GM19372 (cell line): ENCODE measurements at regions not wholly inside any gene's neighbourhood (a gene's known extent, or its start where the extent isn't known, plus 50 kb on each side); places are given as distances from the start of the nearest gene placed in this dataset.

Experiments used
- ATAC-seq: cut with Tn5 transposase; IDR thresholded peaks from one replicate; pipeline ENCODE4 v1.9.1; 2021; ENCODE audit warnings: mild to moderate bottlenecking, low read depth, moderate library complexity; ENCODE audit not compliant: unreplicated experiment

DNA sequence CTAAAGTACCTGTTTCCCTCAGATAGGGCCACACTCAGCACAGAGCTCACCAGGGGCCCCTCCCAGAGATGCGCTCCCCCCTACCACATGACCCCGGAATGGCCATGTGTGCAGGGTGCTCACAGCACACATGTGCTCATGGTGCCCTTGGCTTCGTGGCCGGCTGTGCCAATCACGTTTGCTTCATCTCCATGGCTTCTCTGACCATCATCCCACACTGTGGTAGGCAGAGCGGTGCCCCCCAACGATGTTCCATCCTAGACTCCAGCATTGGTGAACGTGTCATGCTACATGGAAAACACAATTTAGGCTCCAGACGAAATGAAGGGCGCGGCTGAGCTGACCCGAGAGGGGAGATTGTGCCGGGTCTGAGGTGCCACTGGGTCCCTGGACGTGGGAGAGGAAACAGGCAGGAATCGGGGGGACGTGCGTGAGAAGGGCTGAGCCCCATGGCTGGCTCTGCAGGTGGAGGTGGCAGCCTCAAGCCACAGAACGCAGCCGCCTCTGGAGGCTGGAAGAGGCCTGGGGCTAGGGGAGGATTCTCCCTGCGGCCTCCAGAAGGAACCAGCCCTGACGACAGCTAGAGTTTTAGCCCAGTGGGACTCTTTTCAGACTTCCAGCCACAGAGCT, 126.5 kb downstream of the DLL1 start:
- ATAC-seq, result no peak

DNA sequence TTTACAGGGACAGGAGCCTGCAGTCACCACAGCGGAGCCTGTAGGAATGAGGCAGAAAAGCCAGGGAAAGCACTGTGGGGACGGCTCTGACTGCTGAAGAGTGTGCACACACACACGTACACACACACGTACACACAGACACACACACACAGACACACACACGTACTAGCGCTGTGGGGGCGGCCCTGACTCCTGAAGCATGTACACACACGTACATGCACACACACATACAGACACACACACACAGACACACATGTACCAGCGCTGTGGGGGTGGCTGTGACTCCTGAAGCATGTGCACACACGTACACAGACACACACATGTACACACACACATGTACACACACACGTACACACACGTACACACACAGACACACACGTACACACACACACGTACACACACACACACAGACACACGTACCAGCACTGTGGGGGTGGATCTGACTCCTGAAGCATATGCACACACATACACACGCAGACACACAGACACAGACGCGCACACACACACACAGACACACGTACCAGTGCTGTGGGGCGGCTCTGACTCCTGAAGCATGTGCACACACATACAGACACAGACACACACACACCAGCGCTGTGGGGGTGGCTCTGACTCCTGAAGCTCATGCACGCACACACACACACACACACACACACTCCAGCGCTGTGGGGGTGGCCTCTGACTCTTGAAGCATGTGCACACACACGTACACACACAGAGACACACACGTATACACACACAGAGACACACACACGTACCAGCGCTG, 127.3 kb downstream of the DLL1 start:
- no peak for ATAC-seq

DNA sequence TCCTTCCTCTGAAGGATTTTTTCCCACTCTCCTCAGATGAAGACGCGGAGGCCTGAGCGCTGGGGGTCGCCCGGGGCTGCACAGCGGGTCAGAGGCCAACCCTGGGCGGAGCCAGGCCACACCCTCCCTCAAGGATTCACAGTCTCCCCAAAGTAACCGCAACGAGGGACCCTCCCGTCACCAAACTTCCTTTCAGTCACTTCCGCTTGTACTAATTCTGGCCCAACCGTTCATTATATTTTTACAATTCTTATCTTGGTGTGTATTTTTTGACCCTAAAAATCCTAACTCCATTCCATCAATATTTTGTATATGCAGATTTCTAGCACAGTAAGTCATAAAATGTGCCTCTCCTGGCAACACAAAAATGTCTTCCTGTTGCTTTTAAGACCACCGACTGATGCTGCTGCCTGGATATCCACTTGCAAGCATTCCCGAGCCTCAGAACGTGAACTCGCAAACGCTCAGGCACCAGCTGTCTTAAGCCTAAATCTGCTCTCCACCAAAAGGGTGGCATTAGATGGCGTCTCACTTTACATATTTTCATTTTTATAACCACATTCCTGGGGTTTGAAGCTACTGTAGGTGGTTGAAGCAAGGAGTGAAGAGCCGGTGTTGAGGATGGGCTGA, 128.0 kb downstream of the DLL1 start:
- no peak for ATAC-seq

DNA sequence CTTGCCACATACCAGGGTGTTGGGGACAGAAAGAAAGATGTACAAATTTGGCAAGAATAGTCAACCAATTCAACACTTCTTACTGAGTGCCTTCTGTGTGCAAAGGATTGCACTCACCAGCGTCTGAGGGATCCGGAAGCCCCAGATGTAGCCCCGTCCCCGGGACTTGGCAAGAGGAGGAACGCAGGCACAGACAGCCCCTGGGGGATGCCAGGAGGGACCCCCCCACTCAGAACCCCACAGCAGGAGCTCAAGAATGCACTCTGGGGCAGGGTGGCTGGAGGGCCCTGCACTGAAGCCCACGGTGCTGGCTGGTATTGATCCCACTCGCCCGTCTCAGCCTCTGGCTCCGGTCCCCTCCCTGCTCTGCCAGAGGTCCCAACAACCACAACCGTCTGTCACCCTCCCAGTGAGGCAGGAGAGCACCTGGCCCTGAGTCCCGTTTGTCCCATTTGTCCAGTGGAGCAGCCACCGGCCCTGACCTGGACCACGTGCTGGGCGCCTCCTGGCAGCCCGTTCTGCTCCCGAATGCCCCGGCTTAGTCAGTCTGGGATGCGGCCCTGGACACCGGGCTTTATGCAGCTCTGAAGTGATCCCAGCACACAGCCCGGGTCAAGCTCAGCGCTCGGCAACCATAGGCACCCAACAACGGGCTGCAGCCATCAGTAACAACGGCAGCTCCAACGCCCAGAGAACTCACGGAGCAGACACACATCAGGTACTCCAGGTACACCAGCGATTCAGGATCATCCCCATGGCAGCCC, 128.7 kb downstream of the DLL1 start:
- ATAC-seq, result no peak

DNA sequence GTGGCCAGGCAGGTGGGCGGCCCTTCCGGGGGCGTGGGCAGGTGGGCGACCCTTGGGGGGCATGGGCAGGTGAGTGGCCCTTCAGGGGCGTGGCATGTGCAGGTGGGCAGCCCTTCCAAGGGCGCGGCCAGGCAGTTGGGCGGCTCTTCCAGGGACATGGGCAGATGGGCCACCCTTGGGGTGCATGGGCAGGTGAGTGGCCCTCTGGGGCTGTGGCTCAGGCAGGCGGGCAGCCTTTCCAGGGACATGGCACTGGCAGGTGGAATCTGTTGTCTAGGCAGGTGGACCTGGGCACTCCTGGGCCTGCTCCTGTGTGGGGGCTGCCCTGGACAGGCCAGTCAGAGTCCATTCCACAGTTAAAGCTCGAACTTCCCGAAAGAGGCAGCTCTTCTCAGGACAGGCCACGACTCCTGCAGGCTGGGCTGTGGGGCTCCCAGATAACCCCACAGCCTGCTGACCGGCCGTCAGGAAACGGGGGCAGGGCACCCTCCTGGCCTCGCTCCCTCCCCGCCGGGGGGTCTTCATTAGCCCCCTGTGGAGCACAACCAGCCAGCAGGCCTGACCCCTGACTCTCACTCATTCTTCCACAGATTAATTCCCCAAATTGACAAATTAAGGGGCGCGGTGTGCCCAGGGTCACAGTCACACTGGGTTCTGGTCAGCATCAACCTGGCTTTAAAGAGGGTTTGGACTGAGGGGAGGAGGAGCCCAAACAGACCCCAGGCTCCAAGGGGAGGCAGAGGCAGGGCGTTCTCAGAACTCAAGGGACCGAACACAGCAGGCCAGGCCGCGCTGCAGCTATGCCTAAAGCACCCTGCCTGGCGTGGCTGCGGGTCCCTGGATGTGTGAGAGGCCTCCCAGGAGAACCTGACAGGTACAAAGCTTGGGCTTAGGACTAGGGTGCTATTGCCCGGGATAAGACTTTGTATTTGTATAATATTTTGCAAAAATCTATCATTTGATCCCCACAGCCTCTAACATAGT, 130.0 kb downstream of the DLL1 start:
- no peak for ATAC-seq

DNA sequence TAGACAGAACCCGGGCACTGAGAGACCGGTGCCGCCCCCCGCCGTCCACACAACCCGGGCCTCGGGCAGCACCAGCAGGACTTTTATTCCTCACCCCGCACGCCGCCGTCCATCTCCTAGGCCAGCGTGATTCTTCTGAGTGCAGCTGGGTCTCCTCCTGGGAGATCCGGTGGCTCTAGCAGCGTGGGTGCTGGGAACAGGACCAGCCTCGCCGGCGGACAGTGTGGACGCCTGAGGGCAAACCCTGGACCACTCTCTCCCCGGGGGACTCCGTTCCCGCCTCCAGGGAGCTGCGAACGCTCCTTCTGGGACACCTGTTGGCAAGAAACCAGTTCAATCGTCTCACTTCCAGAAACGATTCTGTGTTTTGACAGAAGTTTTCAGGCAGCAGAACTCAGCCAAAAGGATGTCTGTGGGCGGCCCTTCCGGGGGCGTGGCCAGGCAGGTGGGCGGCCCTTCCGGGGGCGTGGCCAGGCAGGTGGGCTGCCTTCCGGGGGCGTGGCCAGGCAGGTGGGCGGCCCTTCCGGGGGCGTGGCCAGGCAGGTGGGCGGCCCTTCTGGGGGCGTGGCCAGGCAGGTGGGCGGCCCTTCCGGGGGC, 130.7 kb downstream of the DLL1 start:
- ATAC-seq, result no peak

DNA sequence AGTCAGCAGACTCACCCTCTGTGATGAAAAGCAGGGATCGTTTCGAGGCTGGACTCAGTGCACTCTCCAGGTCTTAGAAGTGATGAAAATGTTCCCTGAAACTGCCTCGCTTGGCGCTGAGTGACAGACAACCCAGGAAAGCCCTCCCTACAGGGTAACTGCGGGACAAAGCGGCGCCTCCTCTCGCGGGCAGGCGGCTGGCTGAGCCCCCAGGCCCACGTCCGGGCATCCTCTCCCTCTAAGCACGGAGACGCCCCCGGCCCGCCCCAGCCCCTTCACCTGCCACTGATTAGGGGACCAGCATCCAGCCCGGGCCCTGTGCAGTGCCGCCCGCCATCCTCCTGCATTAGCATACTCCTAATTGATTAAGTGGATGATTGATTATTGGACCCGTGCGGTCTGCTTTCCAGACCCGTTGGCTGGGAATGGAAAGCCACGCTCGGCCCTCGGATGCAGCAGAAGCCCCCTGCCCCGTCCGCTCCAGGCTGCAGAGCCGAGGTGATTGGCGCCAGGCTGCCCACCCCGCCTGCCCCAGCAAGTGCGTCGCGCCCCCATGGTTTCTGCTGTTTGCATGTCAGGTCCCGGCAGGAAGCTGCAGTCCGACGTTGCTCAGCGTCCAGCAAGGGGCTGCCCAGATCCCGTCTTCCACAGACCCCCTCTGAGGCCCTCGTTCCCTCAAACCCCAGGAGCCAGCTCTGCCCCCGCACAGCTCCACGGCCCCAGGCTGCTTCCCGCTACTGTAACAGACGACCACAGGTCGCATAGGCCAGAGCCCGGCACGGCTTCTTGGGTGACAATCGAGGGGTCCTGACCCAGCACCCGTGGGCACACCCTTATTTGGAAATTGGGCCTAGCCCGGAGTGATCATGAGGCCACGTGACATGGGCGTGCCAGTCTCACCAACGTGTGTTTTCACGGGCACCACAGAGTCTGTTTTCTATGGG, 131.6 kb downstream of the DLL1 start:
- ATAC-seq, result no peak

DNA sequence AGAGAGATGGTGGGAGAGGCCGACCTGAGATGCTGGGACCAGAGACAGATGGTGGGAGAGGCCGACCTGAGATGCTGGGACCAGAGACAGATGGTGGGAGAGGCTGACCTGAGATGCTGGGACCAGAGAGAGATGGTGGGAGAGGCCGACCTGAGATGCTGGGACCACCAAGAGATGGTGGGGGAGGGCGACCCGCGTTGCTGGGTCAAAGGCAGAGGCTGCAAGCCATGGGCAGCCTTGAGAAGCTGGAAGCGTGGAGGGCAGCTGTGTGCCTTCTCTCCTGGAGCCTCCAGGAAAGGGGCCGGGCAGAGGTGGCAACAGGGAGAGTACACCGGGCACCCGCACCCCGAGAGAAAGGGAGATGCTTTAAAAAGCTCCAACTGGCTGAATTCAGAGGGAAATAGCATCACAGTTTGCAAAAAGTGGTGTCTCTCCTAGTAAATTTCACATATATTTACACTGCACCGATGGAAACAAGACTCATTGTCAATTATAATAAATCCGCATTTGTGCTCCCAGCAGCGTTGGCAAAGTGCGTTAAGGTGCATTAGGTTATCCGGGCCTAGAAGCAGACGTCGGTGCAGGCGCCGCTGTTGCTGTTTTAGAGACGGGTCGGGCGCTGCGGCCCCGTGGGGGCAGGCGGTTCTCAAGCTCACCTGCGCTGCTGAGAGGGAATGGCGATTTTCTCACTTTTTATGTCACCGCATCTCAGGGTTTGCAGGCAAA, 132.4 kb downstream of the DLL1 start:
- ATAC-seq, result no peak

DNA sequence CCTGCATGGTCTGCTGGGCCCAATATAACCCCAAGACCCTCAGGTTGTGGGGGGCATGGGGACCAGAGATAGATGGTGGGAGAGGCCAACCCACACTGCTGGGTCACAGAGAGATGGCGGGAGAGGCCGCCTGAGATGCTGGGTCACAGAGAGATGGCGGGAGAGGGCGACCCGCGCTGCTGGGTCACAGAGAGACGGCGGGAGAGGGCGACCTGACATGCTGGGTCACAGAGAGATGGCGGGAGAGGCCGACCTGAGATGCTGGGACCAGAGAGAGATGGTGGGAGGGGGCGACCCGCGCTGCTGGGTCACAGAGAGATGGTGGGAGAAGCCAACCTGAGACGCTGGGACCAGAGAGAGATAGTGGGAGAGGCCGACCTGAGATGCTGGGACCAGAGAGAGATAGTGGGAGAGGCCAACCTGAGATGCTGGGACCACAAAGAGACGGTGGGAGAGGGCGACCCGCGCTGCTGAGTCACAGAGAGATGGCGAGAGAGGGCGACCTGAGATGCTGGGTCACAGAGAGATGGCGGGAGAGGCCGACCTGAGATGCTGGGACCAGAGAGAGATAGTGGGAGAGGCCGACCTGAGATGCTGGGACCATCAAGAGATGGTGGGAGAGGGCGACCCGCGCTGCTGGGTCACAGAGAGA, 133.2 kb downstream of the DLL1 start:
- no peak for ATAC-seq

DNA sequence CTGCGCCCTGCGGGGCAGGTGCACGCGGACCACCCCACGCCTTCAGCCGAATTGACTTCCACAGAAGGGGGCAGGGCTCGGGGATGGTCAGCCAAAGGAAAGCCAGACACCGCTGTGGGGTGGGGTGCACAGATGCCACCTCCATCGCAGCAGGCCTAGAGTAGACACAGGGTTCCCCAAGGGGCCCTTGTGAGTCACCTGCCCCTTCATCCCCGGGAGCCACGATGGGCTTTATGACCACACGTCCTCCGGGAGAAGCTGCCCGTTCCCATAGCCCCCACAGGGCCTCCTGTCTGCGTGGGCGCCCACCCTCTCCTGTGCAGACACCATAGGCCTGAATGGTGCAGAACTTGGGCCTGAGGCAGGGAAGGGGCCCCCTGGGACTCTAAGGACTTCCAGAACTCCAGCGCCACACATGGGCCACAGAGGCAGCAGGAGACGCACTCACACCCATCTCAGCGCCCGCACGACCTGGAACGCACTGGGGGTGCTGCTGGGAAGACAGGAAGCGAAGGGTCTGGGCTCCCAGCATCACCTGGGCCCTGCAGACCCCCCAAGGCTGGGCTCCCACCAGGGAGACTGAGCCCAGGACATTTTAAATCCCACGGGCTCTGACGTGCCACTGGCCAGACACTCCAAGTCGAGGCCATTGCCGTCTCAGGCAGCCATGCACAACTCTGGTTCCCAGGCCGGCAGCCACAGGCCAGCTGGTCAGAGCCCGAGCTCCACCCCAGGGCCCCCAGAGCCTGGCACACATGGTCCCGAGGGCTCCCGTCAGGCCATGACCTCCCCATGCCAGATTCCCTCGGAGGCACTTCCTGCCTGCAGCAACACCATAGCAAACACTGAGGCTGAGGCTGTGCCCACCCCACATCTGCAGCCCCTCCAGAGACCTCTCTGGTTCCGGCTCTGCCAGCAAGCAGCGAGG, 134.2 kb downstream of the DLL1 start:
- ATAC-seq, result no peak

DNA sequence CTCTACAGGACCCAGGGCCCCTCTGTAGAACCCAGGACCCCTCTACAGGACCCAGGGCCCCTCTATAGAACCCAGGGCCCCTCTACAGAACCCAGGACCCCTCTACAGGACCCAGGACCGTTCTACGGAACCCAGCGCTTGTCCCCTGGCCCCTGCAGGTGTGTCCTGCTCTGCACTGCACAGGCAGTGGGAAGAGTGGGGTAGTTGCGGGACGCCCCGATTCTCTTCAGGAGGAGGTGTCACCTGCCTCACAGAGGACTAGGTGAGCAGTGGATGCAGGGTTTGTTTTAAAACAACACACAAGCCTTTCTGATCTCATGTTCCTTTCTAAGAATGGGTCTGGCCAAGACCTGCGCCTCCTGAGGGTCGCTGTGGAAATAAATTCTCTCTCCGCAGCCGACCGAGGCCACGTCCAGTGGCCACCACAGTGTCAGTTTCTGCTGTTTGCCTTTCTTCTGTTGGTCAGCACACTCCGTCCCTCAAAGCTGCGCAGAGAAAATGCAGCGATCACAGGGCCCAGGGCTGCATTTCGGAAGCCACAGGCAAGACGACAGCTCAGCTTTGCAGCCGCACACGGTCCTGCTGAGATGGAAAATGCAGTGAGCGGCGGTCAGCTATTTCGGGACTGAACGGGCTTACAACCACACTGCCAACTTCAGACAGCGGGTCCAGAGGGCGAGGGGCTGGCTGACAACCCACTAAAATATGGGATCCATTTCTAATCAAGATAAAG, 135.2 kb downstream of the DLL1 start:
- no peak for ATAC-seq

DNA sequence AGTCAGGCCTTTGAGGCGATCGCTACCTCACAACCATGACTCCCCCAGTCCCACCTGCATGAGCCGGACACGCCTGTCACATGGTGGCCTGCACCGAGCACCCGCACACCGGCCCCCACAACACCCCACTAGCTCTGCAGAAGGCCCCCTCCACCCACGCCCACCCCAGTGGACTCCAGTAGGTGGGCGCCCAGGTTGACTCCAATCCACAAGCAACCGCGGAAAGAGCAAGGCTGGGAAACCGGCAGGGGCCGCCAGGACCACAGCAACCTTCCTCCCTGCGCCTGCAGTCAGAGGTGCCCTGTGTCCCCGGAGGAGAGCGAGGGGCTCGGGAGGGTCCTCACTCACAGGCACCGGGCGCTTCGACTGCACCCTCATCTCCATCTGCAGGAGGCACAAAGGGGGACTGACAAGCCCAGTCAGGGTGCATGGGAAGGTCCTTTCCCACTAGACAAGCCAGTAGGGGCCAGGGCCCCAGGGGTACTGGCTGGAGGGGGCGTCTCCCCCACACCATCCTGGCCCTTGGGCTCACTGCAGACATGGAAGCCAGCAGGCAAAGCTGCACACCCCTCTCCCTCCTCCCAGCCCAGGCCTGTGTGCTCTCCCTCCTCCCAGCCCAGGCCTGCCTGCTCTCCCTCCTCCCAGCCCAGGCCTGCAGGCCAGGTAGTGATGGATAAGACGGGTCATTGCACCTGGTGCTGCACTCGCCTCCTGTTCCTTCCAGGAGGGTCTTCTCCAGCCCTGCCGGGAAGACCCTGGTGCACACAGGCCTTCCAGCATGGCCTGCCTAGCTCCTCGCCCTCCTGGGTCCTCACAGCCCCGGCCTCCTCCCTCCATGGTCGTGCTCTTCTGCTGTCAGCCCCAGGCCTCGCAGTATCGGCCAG, 137.2 kb downstream of the DLL1 start:
- ATAC-seq, result no peak

DNA sequence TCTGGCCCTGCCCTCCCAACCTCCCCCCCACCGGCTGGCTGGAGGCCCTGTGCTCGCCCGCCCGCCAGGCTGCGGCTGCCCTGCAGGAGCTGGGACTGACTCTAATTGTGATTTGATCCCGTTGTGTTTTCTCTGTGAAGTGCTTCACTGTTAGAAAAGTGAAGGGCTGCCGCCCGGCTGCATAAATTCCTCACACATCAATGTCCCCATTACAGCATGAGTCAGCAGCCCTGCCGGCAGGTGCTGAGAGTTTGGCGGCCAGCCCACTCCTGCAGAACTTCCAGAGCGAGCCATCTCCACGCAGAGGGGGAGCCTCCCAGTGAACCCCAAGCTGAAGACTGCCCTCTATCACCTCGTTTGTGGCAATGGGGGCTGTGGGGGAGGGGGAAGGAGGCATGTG, 137.9 kb downstream of the DLL1 start:
- ATAC-seq, result no peak

DNA sequence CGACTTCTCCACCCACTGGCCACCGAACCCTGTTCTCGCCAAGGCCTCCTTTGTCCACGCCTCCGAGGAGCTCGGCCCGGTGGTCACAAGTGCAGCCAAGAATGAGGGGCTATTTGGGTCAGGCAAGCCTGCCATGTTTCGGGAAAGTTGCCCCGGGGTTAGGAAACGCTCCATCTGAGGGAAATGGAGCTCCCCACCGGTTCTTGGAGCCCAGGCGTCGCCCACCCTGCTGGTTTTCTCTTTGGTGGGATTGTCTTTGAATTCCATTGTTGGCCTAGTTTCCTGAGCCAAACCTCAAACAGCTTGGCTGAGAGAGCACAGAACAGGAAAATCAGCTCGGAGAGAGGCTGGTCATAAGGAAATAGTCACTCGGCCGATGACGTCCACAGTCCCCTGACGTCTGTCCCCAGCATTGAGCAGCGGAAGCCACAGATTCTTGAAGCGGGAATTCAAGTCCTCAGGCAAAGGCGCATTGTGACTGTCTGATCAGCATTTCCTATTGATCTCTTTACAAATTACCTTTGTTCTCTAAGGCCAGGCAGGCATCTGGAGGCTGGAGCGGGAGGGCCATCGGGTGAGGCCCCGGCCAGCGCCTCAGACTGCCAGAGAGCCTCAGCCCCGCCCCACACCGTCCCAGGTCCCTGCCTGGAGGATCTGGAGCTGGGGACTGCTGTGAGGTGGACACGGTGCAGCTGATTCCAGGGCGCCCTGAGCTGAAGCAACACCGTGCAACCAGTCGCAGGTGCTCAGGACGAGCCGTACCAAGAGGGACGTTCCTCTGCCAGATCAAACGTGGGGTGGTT, 138.6 kb downstream of the DLL1 start:
- ATAC-seq, result no peak
